KMS-11 (cell line): ENCODE measurements at regions not wholly inside any gene's neighbourhood (a gene's known extent, or its start where the extent isn't known, plus 50 kb on each side); places are given as distances from the start of the nearest gene placed in this dataset.

Source experiments
- H2AFZ ChIP-seq: fragments of 200-600 bp; sonication (generic); 2 replicates; pipeline ENCODE4 v1.6.1; 2016; ENCODE audit warnings: antibody characterized with exemption, mixed run types, low read depth
- H3K27ac ChIP-seq: fragments of 200-600 bp; sonication (generic); 2 replicates; pipeline ENCODE4 v1.6.1; 2016; ENCODE audit warnings: mild to moderate bottlenecking, mixed run types
- H3K27me3 ChIP-seq: fragments of 200-600 bp; sonication (generic); 2 replicates; pipeline ENCODE4 v1.6.1; 2017; ENCODE audit warnings: mild to moderate bottlenecking, low read depth, mixed run types, moderate library complexity; ENCODE audit not compliant: insufficient read depth
- H3K36me3 ChIP-seq: fragments of 200-600 bp; sonication (generic); 2 replicates; pipeline ENCODE4 v1.6.1; 2017; ENCODE audit warnings: mild to moderate bottlenecking, mixed run types; ENCODE audit not compliant: insufficient read depth
- H3K4me1 ChIP-seq: fragments of 200-600 bp; sonication (generic); 2 replicates; pipeline ENCODE4 v1.6.1; 2016; ENCODE audit warnings: mild to moderate bottlenecking, low read depth, mixed run types; ENCODE audit not compliant: poor library complexity, severe bottlenecking
- H3K4me2 ChIP-seq: fragments of 200-600 bp; sonication (generic); 2 replicates; pipeline ENCODE4 v1.7.0; 2016; ENCODE audit warnings: mild to moderate bottlenecking, mixed run types
- H3K4me3 ChIP-seq: fragments of 200-600 bp; sonication (generic); IDR thresholded peaks from 2 replicates; pipeline ENCODE4 v1.6.1; 2017; ENCODE audit warnings: low read depth, low read length, mixed read lengths; ENCODE audit not compliant: insufficient read depth
- H3K79me2 ChIP-seq: fragments of 200-600 bp; sonication (generic); 2 replicates; pipeline ENCODE4 v1.6.1; 2016; ENCODE audit warnings: low read depth, mixed run types; ENCODE audit not compliant: insufficient read depth
- H3K9ac ChIP-seq: fragments of 200-600 bp; sonication (generic); 2 replicates; pipeline ENCODE4 v1.6.1; 2016; ENCODE audit warnings: mild to moderate bottlenecking, mixed run types
- H4K20me1 ChIP-seq: fragments of 200-600 bp; sonication (generic); 2 replicates; pipeline ENCODE4 v1.6.1; 2016; ENCODE audit warnings: mild to moderate bottlenecking, mixed run types; ENCODE audit not compliant: insufficient read depth
- CTCF ChIP-seq: fragments of 200-600 bp; sonication (generic); conservative IDR thresholded peaks from 2 replicates; pipeline ENCODE4 v1.6.1; 2017; ENCODE audit warnings: low read depth, mild to moderate bottlenecking, antibody characterized with exemption, low read length, moderate library complexity, mixed read lengths

- H3K4me3 ChIP-seq = no peak overlapping the region
- no peak for TF ChIP-seq CTCF
- no peak overlapping the region for H2AFZ ChIP-seq
- no peak overlapping the region for H3K27ac ChIP-seq
- no peak overlapping the region; the same call in 1 of the 2 replicates for H3K4me2 ChIP-seq
- no peaks in the 10 kb centered on the region for H3K79me2 ChIP-seq
- H3K9ac ChIP-seq = no peak overlapping the region
- H4K20me1 ChIP-seq = no peaks in the 10 kb centered on the region
- no peaks in the 10 kb centered on the region for H3K27me3 ChIP-seq
- H3K36me3 ChIP-seq = no peaks in the 10 kb centered on the region
- H3K4me1 ChIP-seq = peaks cover 5% of the 10 kb centered on the region
Observed at GRCh38 chr9:79880626-79881025, 308.9 kb downstream of the TLE4 start.

DNA sequence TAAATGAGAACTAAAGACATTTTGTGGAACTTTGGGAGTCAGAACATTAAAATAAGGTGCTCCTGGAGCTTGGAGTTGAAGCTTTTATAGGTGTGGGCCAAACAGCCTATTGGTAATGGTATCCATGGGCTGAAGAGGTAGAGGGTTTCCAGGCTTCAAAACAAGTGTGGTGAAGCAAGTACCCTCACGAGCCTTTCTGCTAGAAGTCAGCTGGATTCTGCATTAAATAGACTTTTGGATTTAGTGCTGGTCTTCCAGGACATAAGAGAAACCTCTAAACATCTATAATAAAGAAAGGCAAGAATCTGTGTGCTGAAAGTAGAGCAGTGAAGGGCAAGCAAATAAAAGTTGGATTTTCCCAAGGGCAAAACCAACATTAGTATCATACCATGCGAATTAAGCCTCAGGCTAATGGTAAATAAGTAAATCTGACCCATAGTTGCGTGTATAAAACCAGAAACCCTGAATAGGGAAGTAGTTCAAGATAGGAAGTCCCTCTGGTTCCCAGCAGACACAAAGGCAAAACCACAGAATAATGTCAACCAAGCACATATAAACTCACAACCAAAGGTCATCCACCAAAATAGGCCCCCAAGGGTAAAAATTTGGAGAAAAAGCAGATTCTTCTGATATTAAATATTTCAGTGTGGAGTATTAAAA is 306.3 kb downstream of the TLE4 start:
- no peak for TF ChIP-seq CTCF
- Histone ChIP-seq H3K4me2 (no peak overlapping the region), H3K27me3 (no peaks in the 10 kb centered on the region)

DNA sequence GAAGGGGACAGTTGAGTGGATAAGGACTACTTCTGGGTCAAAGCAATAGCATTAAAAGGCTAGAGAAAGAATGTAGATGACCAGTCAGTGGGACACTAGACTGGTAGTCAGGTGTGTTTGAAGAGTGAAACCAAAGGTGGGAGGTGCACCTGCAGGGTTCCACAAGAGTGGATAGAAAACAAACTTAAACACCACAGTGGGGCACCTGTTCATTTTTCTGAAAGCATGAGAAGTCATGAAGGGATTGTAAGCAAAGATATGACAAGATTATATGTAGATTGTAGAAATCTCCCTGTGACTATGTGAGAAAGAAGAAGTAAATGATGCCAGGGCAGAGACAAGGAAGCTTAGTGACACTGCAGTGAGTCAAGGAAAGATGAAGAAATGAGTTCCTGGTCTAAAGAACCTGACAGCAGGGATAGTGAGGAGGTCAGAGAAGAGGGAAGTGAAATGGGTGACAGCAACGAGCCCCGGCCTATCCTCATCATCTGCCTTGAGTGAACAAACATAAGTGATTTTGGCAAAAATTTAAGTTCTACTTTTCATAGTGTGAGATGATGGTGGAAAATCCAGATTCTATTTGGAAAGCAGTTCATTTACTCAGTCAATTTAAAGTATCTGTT is 296.9 kb downstream of the TLE4 start:
- H3K27me3 ChIP-seq = no peaks in the 10 kb centered on the region
- no peak overlapping the region for H2AFZ ChIP-seq
- no peaks in the 10 kb centered on the region for H3K36me3 ChIP-seq
- H3K27ac ChIP-seq = no peak overlapping the region
- no peak overlapping the region for H3K9ac ChIP-seq
- no peak overlapping the region for H3K4me2 ChIP-seq
- no peaks in the 10 kb centered on the region for H4K20me1 ChIP-seq
- no peaks in the 10 kb centered on the region for H3K4me1 ChIP-seq
- H3K79me2 ChIP-seq = no peaks in the 10 kb centered on the region
- TF ChIP-seq CTCF = no peak
- H3K4me3 ChIP-seq = no peak overlapping the region

More for the DNA sequence above, 306.3 kb downstream of the TLE4 start:
- H3K27ac ChIP-seq = no peak overlapping the region
- no peaks in the 10 kb centered on the region for H3K36me3 ChIP-seq
- peaks cover 5% of the 10 kb centered on the region for H3K4me1 ChIP-seq
- no peaks in the 10 kb centered on the region for H4K20me1 ChIP-seq
- no peaks in the 10 kb centered on the region for H3K79me2 ChIP-seq
- H3K4me3 ChIP-seq = no peak overlapping the region
- no peak overlapping the region for H3K9ac ChIP-seq
- no peak overlapping the region for H2AFZ ChIP-seq

GRCh38 chr9:79862921-79863890 is 291.4 kb downstream of the TLE4 start:
- Histone ChIP-seq H3K27ac (no peak overlapping the region), H3K4me3 (no peak overlapping the region), H4K20me1 (no peaks in the 10 kb centered on the region), H3K4me1 (no peaks in the 10 kb centered on the region), H3K4me2 (no peak overlapping the region), H3K27me3 (no peaks in the 10 kb centered on the region), H3K79me2 (no peaks in the 10 kb centered on the region), H2AFZ (no peak overlapping the region), H3K9ac (no peak overlapping the region), H3K36me3 (no peaks in the 10 kb centered on the region)
- no peak for TF ChIP-seq CTCF
